Glutamatergic neuron (in vitro differentiated cells): ENCODE measurements at regions not wholly inside any gene's neighbourhood (a gene's known extent, or its start where the extent isn't known, plus 50 kb on each side); places are given as distances from the start of the nearest gene placed in this dataset.

ENCODE experiments used
- DNase-seq: peaks from one replicate; pipeline ENCODE4 v3.0.0; 2022
- H3K27ac Mint-ChIP-seq: one replicate; pipeline ENCODE4 v1.8.0; 2020; ENCODE audit warnings: mild to moderate bottlenecking, mixed read lengths, inconsistent platforms; ENCODE audit not compliant: unreplicated experiment
- H3K27me3 Mint-ChIP-seq: one replicate; pipeline ENCODE4 v1.8.0; 2020; ENCODE audit warnings: mild to moderate bottlenecking, moderate library complexity, mixed read lengths, inconsistent platforms; ENCODE audit not compliant: unreplicated experiment
- H3K36me3 Mint-ChIP-seq: one replicate; pipeline ENCODE4 v1.8.0; 2020; ENCODE audit warnings: mild to moderate bottlenecking, mixed read lengths, inconsistent platforms; ENCODE audit not compliant: unreplicated experiment
- H3K4me1 Mint-ChIP-seq: one replicate; pipeline ENCODE4 v1.8.0; 2020; ENCODE audit warnings: mild to moderate bottlenecking, low read depth, mixed read lengths, inconsistent platforms; ENCODE audit not compliant: unreplicated experiment
- H3K4me3 Mint-ChIP-seq: one replicate; pipeline ENCODE4 v1.8.0; 2020; ENCODE audit warnings: mild to moderate bottlenecking, mixed read lengths, inconsistent platforms; ENCODE audit not compliant: unreplicated experiment
- H3K9me3 Mint-ChIP-seq: one replicate; pipeline ENCODE4 v1.8.0; 2020; ENCODE audit warnings: mild to moderate bottlenecking, moderate library complexity, mixed read lengths, inconsistent platforms; ENCODE audit not compliant: unreplicated experiment
- TF ChIP-seq, protein P1 (sequence below): fragments of 200-600 bp; sonication (generic); IDR thresholded peaks from one replicate; pipeline ENCODE4 v1.5.0; 2021; ENCODE audit not compliant: partially characterized antibody, unreplicated experiment

DNA sequence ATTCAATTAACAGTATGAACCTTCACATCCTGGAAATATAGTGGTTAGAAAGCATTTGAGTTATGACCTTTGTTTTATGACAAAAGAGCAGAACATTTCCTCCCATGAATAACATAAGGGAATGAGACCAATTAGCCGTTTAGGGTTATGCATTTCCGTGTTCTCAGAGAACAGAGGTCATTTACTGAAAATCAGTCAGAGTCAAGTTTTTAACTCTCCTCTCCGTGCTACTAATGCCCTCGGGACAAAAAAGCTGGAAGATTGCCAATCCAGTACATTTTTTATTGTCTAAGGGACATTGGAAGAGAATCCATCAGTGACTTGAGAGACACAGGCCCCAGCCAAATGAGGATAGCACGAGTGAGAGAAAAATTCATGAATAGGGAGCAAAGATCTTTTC lies 632.7 kb downstream of the RFPL4B start:
- Mint-ChIP-seq H3K4me3 (no peak overlapping the region), H3K36me3 (peaks cover 13% of the 10 kb centered on the region), H3K4me1 (peaks cover 10% of the 10 kb centered on the region), H3K27ac (no peak overlapping the region), H3K27me3 (peaks cover 2% of the 10 kb centered on the region), H3K9me3 (peaks cover 2% of the 10 kb centered on the region)
- no peak for DNase-seq
- TF ChIP-seq, protein P1, sequence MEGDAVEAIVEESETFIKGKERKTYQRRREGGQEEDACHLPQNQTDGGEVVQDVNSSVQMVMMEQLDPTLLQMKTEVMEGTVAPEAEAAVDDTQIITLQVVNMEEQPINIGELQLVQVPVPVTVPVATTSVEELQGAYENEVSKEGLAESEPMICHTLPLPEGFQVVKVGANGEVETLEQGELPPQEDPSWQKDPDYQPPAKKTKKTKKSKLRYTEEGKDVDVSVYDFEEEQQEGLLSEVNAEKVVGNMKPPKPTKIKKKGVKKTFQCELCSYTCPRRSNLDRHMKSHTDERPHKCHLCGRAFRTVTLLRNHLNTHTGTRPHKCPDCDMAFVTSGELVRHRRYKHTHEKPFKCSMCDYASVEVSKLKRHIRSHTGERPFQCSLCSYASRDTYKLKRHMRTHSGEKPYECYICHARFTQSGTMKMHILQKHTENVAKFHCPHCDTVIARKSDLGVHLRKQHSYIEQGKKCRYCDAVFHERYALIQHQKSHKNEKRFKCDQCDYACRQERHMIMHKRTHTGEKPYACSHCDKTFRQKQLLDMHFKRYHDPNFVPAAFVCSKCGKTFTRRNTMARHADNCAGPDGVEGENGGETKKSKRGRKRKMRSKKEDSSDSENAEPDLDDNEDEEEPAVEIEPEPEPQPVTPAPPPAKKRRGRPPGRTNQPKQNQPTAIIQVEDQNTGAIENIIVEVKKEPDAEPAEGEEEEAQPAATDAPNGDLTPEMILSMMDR = no peak

DNA sequence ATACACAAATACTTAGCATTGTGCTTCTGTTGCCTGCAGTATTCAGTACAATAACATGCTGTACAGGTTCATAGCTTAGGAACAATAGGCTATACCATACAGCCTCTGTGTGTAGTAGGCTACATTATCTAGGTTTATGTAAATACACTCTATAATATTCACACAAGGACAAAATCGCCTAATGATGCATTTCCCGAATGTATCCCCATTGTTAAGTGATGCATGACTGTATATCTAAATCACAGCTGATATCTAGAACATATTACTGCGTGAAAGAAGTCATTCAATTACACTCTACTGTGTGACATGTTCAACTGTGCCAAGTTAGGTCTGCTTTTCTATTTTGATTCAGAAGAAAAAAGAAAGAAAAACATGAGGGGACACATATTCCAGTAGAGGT lies 633.5 kb downstream of the RFPL4B start:
- DNase-seq = no peak

DNA sequence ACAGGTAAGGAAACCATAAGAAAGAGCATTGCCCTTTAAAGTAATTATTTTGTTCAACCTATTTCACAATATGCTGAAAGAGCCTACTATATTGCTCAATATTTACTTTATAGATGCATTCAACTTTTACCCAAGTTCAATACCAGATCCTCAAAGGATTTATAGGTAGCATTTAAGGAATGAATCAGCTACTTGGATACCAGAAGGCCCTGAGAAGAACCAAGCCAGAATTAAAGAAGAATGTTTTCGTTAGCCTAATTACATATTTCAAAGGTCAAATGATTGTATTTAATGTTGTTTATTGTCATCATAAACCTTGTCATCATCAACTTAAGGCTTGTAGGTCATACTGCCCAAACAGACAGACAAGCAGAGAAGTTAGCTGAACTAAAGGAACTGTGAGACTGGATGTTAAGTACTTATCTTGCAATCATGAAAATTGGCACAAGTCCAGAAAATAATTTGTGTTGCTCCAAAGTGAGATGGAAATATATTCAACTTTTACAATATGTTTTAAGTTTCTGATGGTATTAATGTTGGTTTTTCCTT lies 636.7 kb downstream of the RFPL4B start:
- TF ChIP-seq, protein P1 = no peak
- Mint-ChIP-seq H3K9me3 (no peaks in the 10 kb centered on the region), H3K36me3 (no peaks in the 10 kb centered on the region), H3K4me1 (peaks cover 10% of the 10 kb centered on the region), H3K27ac (no peak overlapping the region), H3K27me3 (no peaks in the 10 kb centered on the region), H3K4me3 (no peak overlapping the region)
- DNase-seq = no peak

More for the DNA sequence above, 633.5 kb downstream of the RFPL4B start:
- no peak overlapping the region for H3K27ac Mint-ChIP-seq
- H3K36me3 Mint-ChIP-seq = peaks cover 6% of the 10 kb centered on the region
- peaks cover 10% of the 10 kb centered on the region for H3K4me1 Mint-ChIP-seq
- H3K9me3 Mint-ChIP-seq = no peaks in the 10 kb centered on the region
- no peak overlapping the region for H3K4me3 Mint-ChIP-seq
- TF ChIP-seq, protein P1 = no peak
- no peaks in the 10 kb centered on the region for H3K27me3 Mint-ChIP-seq

DNA sequence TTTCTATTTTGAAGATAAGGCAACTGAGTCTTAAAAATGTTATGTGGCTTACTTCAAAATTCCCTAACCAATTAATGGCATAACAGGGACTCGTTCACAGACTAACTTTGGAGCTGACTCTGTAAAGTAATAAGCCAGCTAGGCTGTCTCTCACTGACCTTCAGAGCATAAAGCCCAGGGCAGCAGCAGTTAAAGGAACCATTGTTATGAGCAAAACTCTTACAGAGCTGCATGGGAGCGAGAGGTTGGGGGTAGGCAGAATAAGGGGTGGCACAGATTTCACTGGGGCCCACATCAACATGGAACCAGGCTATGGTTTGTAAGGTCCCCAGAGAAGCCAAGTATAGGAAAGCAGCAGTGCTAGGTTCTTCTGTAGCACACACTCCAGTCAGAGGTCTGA lies 637.8 kb downstream of the RFPL4B start:
- TF ChIP-seq, protein P1 = no peak
- H3K36me3 Mint-ChIP-seq = no peaks in the 10 kb centered on the region
- H3K4me3 Mint-ChIP-seq = no peak overlapping the region
- no peak overlapping the region for H3K27ac Mint-ChIP-seq
- no peak for DNase-seq
- H3K27me3 Mint-ChIP-seq = no peaks in the 10 kb centered on the region
- H3K9me3 Mint-ChIP-seq = no peaks in the 10 kb centered on the region
- H3K4me1 Mint-ChIP-seq = peaks cover 10% of the 10 kb centered on the region

DNA sequence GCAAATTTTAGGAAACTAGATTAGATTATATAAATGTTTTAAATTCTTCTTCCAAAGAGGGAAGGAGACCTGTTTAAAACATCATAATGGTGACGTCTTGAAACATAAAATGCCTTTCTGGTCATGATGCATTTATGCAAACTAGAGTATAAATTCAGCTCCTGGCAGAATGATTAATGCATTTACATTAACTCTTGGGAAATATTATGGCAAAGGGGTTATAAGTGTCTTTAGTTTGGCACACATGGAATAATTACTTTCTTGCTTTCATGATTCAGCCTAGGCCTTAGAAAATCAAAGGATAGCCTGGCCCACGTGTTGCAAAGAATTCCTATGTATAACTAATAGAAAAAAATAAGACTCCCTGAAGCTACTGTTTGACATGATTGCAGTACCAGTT lies 639.2 kb downstream of the RFPL4B start:
- TF ChIP-seq, protein P1 = no peak

More for the DNA sequence above, 639.2 kb downstream of the RFPL4B start:
- no peak for DNase-seq
- Mint-ChIP-seq H3K36me3 (no peaks in the 10 kb centered on the region), H3K9me3 (no peaks in the 10 kb centered on the region), H3K4me1 (peaks cover 6% of the 10 kb centered on the region), H3K27ac (no peak overlapping the region), H3K27me3 (no peaks in the 10 kb centered on the region), H3K4me3 (no peak overlapping the region)
